GM19351 (cell line): ENCODE measurements at regions not wholly inside any gene's neighbourhood (a gene's known extent, or its start where the extent isn't known, plus 50 kb on each side); places are given as distances from the start of the nearest gene placed in this dataset.
"Not testable (repeated sequence)": the region's sequence is repeated elsewhere in the genome, so short reads cannot be mapped to it uniquely, and the experiment has no call there.

Experiments used
- ATAC-seq: cut with Tn5 transposase; IDR thresholded peaks from one replicate; pipeline ENCODE4 v1.9.1; 2021; ENCODE audit warnings: mild to moderate bottlenecking, moderate library complexity; ENCODE audit not compliant: unreplicated experiment

- no peak for ATAC-seq
These were observed 184.5 kb upstream of the FBN2 start for GRCh38 chr5:128722551-128722950.

DNA sequence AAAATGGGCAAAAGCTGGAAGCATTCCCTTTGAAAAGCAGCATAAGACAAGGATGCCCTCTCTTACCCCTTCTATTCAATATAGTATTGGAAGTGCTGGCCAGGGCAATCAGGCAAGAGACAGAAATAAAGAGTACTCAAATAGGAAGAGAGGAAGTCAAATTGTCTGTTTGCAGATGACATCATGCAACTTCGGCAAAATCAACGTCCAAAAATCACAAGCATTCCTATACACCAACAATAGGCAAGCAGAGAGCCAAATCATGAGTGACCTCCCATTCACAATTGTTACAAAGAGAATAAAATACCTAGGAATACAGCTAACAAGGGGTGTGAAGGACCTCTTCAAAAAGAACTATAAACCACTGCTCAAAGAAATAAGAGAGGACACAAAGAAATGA is 192.0 kb upstream of the FBN2 start:
- ATAC-seq: not testable (repeated sequence)

GRCh38 chr5:128735656-128736055 is 197.6 kb upstream of the FBN2 start:
- ATAC-seq: not testable (repeated sequence)

- ATAC-seq: no peak
These were observed 198.5 kb upstream of the FBN2 start for GRCh38 chr5:128736553-128736952.

DNA sequence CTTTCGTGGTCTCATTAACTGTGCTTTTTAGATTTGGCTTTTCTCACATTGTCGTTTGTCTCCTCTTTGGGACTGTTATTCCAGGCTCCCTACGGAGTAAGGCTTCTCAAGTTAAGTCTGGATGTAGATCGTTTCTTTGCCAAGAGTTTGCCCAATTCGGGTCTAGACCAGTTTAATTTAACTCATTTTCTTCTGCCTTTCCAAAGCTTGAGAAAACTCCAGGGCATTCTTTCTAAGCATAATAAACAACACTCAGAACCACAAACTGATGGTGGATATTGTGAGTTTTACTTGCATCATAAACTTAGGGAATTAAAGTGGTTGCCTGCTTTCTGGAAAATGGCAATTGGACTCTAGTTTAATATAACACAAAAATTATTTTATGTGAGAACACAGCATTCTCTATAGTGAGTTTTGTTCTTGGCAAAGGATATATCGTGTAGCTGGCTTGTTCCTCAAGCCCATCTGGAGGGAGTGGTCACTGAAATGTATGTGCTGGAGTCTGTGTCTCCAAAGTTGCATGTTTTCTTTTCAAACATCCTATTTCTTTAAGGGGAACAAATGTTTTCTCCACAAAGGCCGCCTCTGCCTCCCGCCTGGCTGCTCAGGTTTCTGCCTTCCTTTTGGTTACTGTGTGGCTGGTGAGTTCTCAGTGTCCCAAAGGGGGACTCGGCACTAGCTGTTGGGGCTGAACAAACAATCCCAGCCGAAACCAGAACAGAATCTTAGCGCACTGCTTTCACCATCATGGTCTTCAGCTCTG is 211.3 kb upstream of the FBN2 start:
- no peak for ATAC-seq

DNA sequence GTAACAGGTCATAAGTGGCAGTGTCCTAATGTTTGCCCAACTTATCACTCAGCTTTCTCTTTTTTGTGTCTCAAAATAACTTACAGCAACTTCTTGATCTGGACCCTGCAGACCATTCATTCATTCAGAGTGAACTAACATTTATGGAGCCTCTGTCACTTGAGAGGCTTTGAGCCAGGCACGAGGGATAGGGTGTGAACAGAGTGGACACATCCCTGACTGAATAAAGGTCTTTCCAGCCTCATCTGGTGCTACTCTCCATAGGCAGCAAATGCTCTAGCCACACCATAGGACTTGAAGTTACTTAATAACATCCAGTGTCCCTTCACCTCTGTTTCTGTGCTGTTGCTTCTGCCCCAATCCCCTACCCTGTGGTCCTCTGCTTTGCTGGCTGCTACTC is 212.1 kb upstream of the FBN2 start:
- ATAC-seq: no peak

GRCh38 chr5:128757196-128757959 is 207.9 kb upstream of the SLC27A6 start:
- ATAC-seq: no peak

- ATAC-seq: no peak
These were observed 202.5 kb upstream of the SLC27A6 start for GRCh38 chr5:128762661-128763306.

DNA sequence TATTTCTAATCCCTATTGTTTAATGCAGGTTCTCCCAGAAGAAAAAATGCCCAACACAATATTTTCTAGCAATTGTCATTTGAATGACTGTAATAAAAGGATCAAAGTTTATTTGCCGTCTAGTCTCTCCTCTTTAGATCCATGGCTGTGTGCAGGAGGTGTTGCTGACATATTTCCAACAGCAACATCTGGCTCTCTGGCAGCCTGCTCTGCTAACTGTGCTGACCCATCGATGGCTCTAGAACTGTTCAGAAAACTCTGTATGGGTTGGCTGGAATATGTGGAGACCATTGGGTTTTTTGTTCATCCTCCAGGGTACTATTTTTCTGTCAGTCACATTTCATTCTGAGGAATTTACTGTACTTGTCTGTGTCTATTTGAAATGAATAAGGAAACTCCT is 202.0 kb upstream of the SLC27A6 start:
- no peak for ATAC-seq

- no peak for ATAC-seq
These were observed 200.5 kb upstream of the SLC27A6 start for GRCh38 chr5:128764601-128765310.

DNA sequence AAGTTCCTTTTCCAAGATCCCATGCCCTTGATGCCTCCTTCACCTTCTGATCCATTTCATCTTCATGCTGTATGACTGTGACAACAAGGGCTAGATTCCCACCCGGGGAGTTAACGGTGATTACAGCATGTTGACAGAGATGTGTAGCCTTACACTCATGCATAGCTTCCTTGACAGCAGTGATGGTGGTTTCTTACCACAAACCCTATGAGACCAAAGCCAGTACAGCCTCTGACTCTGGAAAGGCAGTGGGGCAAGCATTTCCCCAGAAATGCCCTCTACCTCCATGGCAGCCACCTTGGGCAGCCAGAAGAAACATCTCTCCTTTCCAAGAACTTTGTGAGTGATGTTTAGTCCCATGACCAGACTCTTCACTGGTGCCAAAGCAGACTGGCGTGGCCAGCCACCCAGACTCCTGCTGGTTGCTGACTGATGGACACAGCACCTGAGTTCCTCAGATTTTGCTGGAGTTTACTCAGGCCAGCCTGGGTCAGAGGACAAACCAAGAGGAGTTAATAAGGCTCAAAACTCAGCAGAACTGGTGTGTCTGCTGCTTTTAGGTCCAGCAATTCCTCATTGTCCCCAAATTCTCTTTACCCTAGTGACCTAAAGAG is 199.7 kb upstream of the SLC27A6 start:
- no peak for ATAC-seq

DNA sequence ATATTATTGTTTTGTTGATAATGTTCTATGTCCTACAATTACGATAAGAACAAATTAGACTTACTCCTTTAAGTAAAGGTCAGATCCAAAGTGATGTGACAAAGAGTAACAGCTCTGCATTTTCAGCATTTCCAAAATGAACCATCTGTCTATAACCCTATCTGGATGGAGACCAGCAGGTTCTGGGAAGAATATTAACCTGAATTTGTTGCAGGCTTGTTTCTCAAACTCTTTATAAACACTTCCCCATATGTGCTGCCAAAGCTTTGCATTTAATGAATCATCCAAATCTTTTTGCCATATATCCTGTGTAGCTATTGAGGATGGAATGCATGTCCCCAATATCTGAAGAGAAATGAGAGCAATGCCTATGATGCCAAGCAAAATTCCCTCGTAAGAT is 198.9 kb upstream of the SLC27A6 start:
- no peak for ATAC-seq

- ATAC-seq: no peak
These were observed 194.4 kb upstream of the SLC27A6 start for GRCh38 chr5:128770907-128771306.

- no peak for ATAC-seq
These were observed 192.9 kb upstream of the SLC27A6 start for GRCh38 chr5:128772356-128772755.

- no peak for ATAC-seq
These were observed 191.9 kb upstream of the SLC27A6 start for GRCh38 chr5:128773378-128773777.

DNA sequence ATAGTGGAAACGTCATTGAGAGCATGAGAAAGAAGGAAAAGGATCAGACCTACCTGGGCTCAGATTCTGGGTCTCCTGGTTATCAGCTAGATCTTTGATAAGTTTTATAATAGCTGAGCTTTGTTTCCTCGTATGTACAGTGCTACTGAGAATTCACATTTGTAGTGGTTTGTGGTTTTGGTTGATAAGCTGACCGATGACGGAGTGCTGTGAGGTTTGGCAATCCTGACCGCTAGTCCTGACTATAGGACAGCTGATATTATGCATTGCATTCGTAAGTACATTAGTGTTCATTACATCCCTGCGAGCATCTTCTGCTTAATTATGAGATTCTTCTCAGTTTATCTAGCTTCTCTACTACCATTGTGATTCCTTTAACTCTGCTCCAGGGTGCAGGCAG is 190.7 kb upstream of the SLC27A6 start:
- ATAC-seq: no peak

DNA sequence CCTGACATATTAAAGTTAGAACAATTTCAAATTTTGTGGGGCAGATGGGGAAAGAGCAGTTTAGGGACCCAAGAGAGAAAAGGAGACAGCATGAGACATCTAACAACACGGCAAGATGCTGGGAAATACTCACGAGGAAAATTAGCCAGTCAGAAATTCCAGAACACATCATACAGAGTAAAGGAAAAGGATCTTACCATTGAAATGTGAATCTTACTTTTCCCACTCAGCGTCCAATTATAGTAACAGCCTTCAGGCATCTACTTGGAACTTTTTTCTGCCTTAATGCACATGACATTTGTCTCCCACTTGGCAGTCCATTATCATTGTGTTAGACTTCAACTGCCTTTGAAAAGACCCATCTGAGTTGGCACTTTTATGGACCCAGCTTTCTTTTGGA is 189.7 kb upstream of the SLC27A6 start:
- no peak for ATAC-seq

- ATAC-seq: peak; percentile 95
These were observed 188.2 kb upstream of the SLC27A6 start for GRCh38 chr5:128777052-128777451.

DNA sequence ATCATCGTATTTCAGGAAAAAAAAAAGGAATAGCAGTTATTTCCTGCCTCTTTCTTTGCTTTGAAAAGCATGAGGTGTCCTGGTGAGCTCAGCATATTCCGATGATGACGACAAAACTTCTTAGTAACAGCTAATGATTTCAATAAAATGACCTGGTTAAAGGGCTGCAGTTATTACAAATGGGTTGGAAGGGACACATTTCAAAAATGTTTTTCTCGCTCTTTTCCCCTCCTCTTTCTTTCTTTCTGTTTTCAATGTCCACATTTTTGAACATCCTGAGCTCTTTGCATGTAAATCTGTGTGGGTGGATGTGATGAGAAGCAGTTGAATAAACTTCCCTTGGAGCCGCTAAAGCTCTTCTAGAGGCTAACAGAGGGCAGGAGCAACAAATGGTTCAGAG is 186.8 kb upstream of the SLC27A6 start:
- ATAC-seq: no peak

GRCh38 chr5:128782446-128782845 is 182.8 kb upstream of the SLC27A6 start:
- ATAC-seq: no peak

GRCh38 chr5:128784726-128785125 is 180.6 kb upstream of the SLC27A6 start:
- ATAC-seq: no peak
